IMR-90 (cell line): ENCODE measurements at regions not wholly inside any gene's neighbourhood (a gene's known extent, or its start where the extent isn't known, plus 50 kb on each side); places are given as distances from the start of the nearest gene placed in this dataset.

Experiments
- ATAC-seq: fragments of 200-7000 bp; cut with Tn5 transposase; 2 replicates; pipeline ENCODE4 v1.9.1; 2020; ENCODE audit warnings: low read depth, mild to moderate bottlenecking, moderate library complexity
- BruUV-seq: library from RNA; stranded (reverse); fragments of 400-500 nt; replicated peaks from 2 replicates; lab custom pipeline; 2021; lab: Mats Ljungman, UMichigan
- CTCF ChIA-PET: fragments of 300-600 bp; formaldehyde crosslinking; extraction: SDS; loops from one replicate; lab custom pipeline; 2021; ENCODE audit warnings: antibody characterized with exemption; lab: Yijun Ruan, JAX
- POLR2A ChIA-PET: fragments of 300-600 bp; sonication (Branson Sonifier 250); formaldehyde crosslinking; loops from one replicate; lab custom pipeline; 2022; ENCODE audit warnings: antibody characterized with exemption; ENCODE audit not compliant: unreplicated experiment; lab: Charles Lee
- DNase-seq: peaks from one replicate; pipeline ENCODE4 v3.0.0; 2013
- H2AFZ ChIP-seq: replicated peaks from 2 replicates; pipeline ENCODE3; 2013; ENCODE audit warnings: low read length, mild to moderate bottlenecking; ENCODE audit not compliant: poor library complexity
- H2AK5ac ChIP-seq: 2 replicates; pipeline ENCODE4 v1.6.1; 2013; ENCODE audit warnings: low read depth, low read length, inconsistent platforms
- H2AK9ac ChIP-seq: replicated peaks from 2 replicates; pipeline ENCODE3; 2013; ENCODE audit warnings: mild to moderate bottlenecking, low read depth, low read length, moderate library complexity; ENCODE audit not compliant: poor library complexity
- H2BK120ac ChIP-seq: 2 replicates; pipeline ENCODE4 v1.6.1; 2013; ENCODE audit warnings: low read depth, low read length, inconsistent platforms
- H2BK15ac ChIP-seq: 3 replicates; pipeline ENCODE4 v1.6.1; 2013; ENCODE audit warnings: low read depth, low read length, inconsistent platforms
- H2BK20ac ChIP-seq: 2 replicates; pipeline ENCODE4 v1.6.1; 2013; ENCODE audit warnings: low read depth, mild to moderate bottlenecking, inconsistent platforms, low read length, moderate library complexity
- H2BK5ac ChIP-seq: 2 replicates; pipeline ENCODE4 v1.6.1; 2013; ENCODE audit warnings: mild to moderate bottlenecking, low read depth, low read length, inconsistent platforms; ENCODE audit not compliant: poor library complexity, severe bottlenecking
- H3K14ac ChIP-seq: replicated peaks from 2 replicates; pipeline ENCODE4 v1.6.1; 2013; ENCODE audit warnings: low read depth, low read length, inconsistent platforms
- H3K18ac ChIP-seq: 2 replicates; pipeline ENCODE4 v1.6.1; 2013; ENCODE audit warnings: low read depth, low read length, control low read depth
- H3K23ac ChIP-seq: 2 replicates; pipeline ENCODE4 v1.6.1; 2013; ENCODE audit warnings: low read depth, low read length, inconsistent platforms
- H3K27ac ChIP-seq: 2 replicates; pipeline ENCODE4 v1.5.1; 2013; ENCODE audit warnings: mild to moderate bottlenecking, control low read depth, low read length; ENCODE audit not compliant: insufficient read depth
- H3K27me3 ChIP-seq: 2 replicates; pipeline ENCODE4 v1.6.1; 2013; ENCODE audit warnings: low read length; ENCODE audit not compliant: control insufficient read depth, insufficient read depth
- H3K36me3 ChIP-seq: 2 replicates; pipeline ENCODE4 v1.6.1; 2013; ENCODE audit warnings: low read length, mixed read lengths; ENCODE audit not compliant: control insufficient read depth, insufficient read depth
- H3K4ac ChIP-seq: 2 replicates; pipeline ENCODE4 v1.6.1; 2013; ENCODE audit warnings: low read depth, low read length, inconsistent platforms
- H3K4me1 ChIP-seq: 2 replicates; pipeline ENCODE4 v1.6.1; 2013; ENCODE audit warnings: low read length, mixed read lengths; ENCODE audit not compliant: control insufficient read depth, insufficient read depth
- H3K4me2 ChIP-seq: 2 replicates; pipeline ENCODE4 v1.6.1; 2013; ENCODE audit warnings: low read depth, mild to moderate bottlenecking, control low read depth, low read length, moderate library complexity
- H3K4me3 ChIP-seq: 2 replicates; pipeline ENCODE4 v1.5.1; 2013; ENCODE audit warnings: low read depth, mild to moderate bottlenecking, control low read depth, low read length, moderate library complexity; ENCODE audit not compliant: insufficient read depth
- H3K56ac ChIP-seq: 2 replicates; pipeline ENCODE4 v1.6.1; 2013; ENCODE audit warnings: low read length, inconsistent platforms; ENCODE audit not compliant: insufficient read depth; ENCODE audit errors: extremely low read depth
- H3K79me1 ChIP-seq, 2 experiments: 2 replicates each; pipeline ENCODE4 v1.6.1; 2013; ENCODE audit warnings: low read length in 2 of 2, inconsistent platforms in 1 of 2, low read depth in 1 of 2
- H3K9ac ChIP-seq: 2 replicates; pipeline ENCODE4 v1.6.1; 2013; ENCODE audit warnings: low read depth, low read length, control low read depth
- H3K9me1 ChIP-seq: 2 replicates; pipeline ENCODE4 v1.6.1; 2013; ENCODE audit warnings: low read length, inconsistent platforms; ENCODE audit not compliant: insufficient read depth
- H3K9me3 ChIP-seq: 2 replicates; pipeline ENCODE4 v1.6.1; 2013; ENCODE audit warnings: low read length; ENCODE audit not compliant: control insufficient read depth, insufficient read depth
- H4K20me1 ChIP-seq: 2 replicates; pipeline ENCODE4 v1.6.1; 2013; ENCODE audit warnings: low read length, inconsistent platforms; ENCODE audit not compliant: insufficient read depth
- H4K5ac ChIP-seq: 2 replicates; pipeline ENCODE4 v1.6.1; 2013; ENCODE audit warnings: mild to moderate bottlenecking, low read depth, low read length, control low read depth
- H4K8ac ChIP-seq, 2 experiments: 2 replicates each; pipeline ENCODE4 v1.6.1; 2013; ENCODE audit warnings: low read depth in 2 of 2, low read length in 2 of 2, control low read depth in 1 of 2, inconsistent platforms in 1 of 2
- H4K91ac ChIP-seq: 2 replicates; pipeline ENCODE4 v1.6.1; 2013; ENCODE audit warnings: low read depth, low read length, inconsistent platforms; ENCODE audit not compliant: insufficient read depth
- BHLHE40 ChIP-seq: fragments of 150-350 bp; IDR thresholded peaks from 2 replicates; pipeline ENCODE4 v1.6.1; 2016; ENCODE audit warnings: mild to moderate bottlenecking, low read depth, low read length
- CEBPB ChIP-seq: IDR thresholded peaks from 2 replicates; pipeline ENCODE4 v1.6.1; 2012; ENCODE audit warnings: low read depth, low read length, improper control_type of control experiment
- CHD1 ChIP-seq: IDR thresholded peaks from 2 replicates; pipeline ENCODE4 v1.6.1; 2012; ENCODE audit warnings: low read depth, low read length, improper control_type of control experiment
- CTCF ChIP-seq: conservative IDR thresholded peaks from 2 replicates; pipeline ENCODE4 v1.5.1; 2012; ENCODE audit warnings: mild to moderate bottlenecking, low read depth, low read length, improper control_type of control experiment
- FOS ChIP-seq: fragments of 150-350 bp; IDR thresholded peaks from 2 replicates; pipeline ENCODE4 v1.6.1; 2016; ENCODE audit warnings: low read depth, low read length
- MAFK ChIP-seq: IDR thresholded peaks from 2 replicates; pipeline ENCODE4 v1.6.1; 2012; ENCODE audit warnings: low read depth, low read length, improper control_type of control experiment
- MAZ ChIP-seq: IDR thresholded peaks from 2 replicates; pipeline ENCODE4 v1.6.1; 2012; ENCODE audit warnings: low read depth, mild to moderate bottlenecking, low read length, improper control_type of control experiment, moderate library complexity, borderline replicate concordance
- MXI1 ChIP-seq: IDR thresholded peaks from 2 replicates; pipeline ENCODE4 v1.6.1; 2012; ENCODE audit warnings: low read depth, mild to moderate bottlenecking, low read length, moderate library complexity, borderline replicate concordance
- NFE2L2 ChIP-seq: fragments of 150-350 bp; IDR thresholded peaks from 2 replicates; pipeline ENCODE4 v1.6.1; 2016; ENCODE audit warnings: low read depth, mild to moderate bottlenecking, low read length
- POLR2A ChIP-seq: IDR thresholded peaks from 2 replicates; pipeline ENCODE4 v1.6.1; 2012; ENCODE audit warnings: mild to moderate bottlenecking, low read depth, low read length
- RAD21 ChIP-seq: IDR thresholded peaks from 2 replicates; pipeline ENCODE4 v1.6.1; 2012; ENCODE audit warnings: low read length, improper control_type of control experiment
- RCOR1 ChIP-seq: IDR thresholded peaks from 2 replicates; pipeline ENCODE4 v1.6.1; 2012; ENCODE audit warnings: mild to moderate bottlenecking, low read length, improper control_type of control experiment; ENCODE audit not compliant: insufficient replicate concordance
- RFX5 ChIP-seq: IDR thresholded peaks from 2 replicates; pipeline ENCODE4 v1.8.0; 2012; ENCODE audit warnings: low read depth, mild to moderate bottlenecking, low read length, moderate library complexity
- SMC3 ChIP-seq: fragments of 150-350 bp; IDR thresholded peaks from 2 replicates; pipeline ENCODE4 v1.6.1; 2016; ENCODE audit warnings: low read depth, mild to moderate bottlenecking, antibody characterized with exemption, low read length, moderate library complexity
- WGBS, 2 experiments: methylation state at CpG; one replicate each; pipeline versions ENCODE4 v1.1.5 to v1.1.7; 2013; ENCODE audit warnings: missing lambda C conversion rate in 2 of 2; ENCODE audit not compliant: insufficient read length in 1 of 2; ENCODE audit errors: extremely low coverage in 2 of 2; 5-methylcytosine and 5-hydroxymethylcytosine counted together
- dilution Hi-C: fragments of 300-500 bp; cut with HindIII; formaldehyde crosslinking; loops from one replicate; pipeline ENCODE4 v1.14.3; 2018; ENCODE audit warnings: low sequenced_read_pairs; ENCODE audit not compliant: unreplicated experiment
- in situ Hi-C: fragments of 300-500 bp; cut with MboI; formaldehyde crosslinking; loops from 3 replicates; pipeline ENCODE4 v1.14.3; 2019; ENCODE audit warnings: low sequenced_read_pairs, inconsistent platforms, mixed read lengths
- intact Hi-C: fragments of 100-400 bp; cut with micrococcal nuclease; formaldehyde crosslinking; loops from 2 replicates; pipeline ENCODE4 v1.10.0; 2022
- TF ChIP-seq, protein P1 (sequence below): fragments of 150-350 bp; IDR thresholded peaks from 2 replicates; pipeline ENCODE4 v1.6.1; 2017; ENCODE audit warnings: mild to moderate bottlenecking, antibody characterized with exemption, low read length, low read depth
- TF ChIP-seq, protein P2 (sequence below): fragments of 150-350 bp; IDR thresholded peaks from 2 replicates; pipeline ENCODE4 v1.6.1; 2016; ENCODE audit warnings: low read depth, mild to moderate bottlenecking, low read length, moderate library complexity, borderline replicate concordance

DNA sequence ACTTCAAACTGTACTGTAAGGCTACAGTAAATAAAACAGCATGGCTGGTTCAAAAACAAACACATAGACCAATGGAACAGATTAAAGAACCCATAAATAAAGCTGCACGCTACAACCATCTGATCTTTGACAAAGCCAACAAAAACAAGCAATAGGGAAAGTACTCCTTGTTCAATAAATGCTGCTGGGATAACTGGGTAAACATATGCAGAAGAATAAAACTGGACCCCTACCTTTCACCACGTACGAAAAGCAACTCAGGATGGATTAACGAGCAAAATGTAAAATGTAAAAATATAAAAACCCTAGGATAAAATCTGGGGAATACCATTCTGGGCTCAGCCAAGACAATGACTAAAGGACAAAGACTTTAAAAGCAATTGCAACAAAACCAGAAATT, 201.8 kb upstream of the PGR start:
- Histone ChIP-seq H3K56ac (no peak overlapping the region), H2BK20ac (no peak overlapping the region), H2AFZ (no peak overlapping the region), H3K18ac (no peak overlapping the region), H3K4me2 (no peak overlapping the region), H4K8ac (no peak overlapping the region), H3K23ac (no peak overlapping the region), H4K20me1 (no peaks in the 10 kb centered on the region), H2AK9ac (no peak overlapping the region), H3K4me3 (no peak overlapping the region), H2BK5ac (no peak overlapping the region), H3K79me1 (no peaks in the 10 kb centered on the region), H2BK120ac (no peak overlapping the region), H2AK5ac (no peak overlapping the region), H3K14ac (no peak overlapping the region), H3K9me1 (no peaks in the 10 kb centered on the region), H3K27ac (no peak overlapping the region), H2BK15ac (no peak overlapping the region), H4K91ac (no peak overlapping the region), H3K27me3 (no peaks in the 10 kb centered on the region; the same call in 1 of the 2 replicates), H3K4ac (no peak overlapping the region), H4K5ac (no peak overlapping the region), H3K9ac (no peak overlapping the region), H3K36me3 (no peaks in the 10 kb centered on the region), H3K4me1 (no peaks in the 10 kb centered on the region), H3K9me3 (no peaks in the 10 kb centered on the region)
- in situ Hi-C loops: no loop called here
- TF ChIP-seq FOS (no peak), CHD1 (no peak), RFX5 (no peak), SMC3 (no peak), MAFK (no peak), MXI1 (no peak), POLR2A (no peak), CTCF (no peak), NFE2L2 (no peak), RCOR1 (no peak), CEBPB (no peak), BHLHE40 (no peak), MAZ (no peak), RAD21 (no peak)
- TF ChIP-seq, protein P1, sequence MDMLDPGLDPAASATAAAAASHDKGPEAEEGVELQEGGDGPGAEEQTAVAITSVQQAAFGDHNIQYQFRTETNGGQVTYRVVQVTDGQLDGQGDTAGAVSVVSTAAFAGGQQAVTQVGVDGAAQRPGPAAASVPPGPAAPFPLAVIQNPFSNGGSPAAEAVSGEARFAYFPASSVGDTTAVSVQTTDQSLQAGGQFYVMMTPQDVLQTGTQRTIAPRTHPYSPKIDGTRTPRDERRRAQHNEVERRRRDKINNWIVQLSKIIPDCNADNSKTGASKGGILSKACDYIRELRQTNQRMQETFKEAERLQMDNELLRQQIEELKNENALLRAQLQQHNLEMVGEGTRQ: no peak
- TF ChIP-seq, protein P2, sequence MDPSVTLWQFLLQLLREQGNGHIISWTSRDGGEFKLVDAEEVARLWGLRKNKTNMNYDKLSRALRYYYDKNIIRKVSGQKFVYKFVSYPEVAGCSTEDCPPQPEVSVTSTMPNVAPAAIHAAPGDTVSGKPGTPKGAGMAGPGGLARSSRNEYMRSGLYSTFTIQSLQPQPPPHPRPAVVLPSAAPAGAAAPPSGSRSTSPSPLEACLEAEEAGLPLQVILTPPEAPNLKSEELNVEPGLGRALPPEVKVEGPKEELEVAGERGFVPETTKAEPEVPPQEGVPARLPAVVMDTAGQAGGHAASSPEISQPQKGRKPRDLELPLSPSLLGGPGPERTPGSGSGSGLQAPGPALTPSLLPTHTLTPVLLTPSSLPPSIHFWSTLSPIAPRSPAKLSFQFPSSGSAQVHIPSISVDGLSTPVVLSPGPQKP: no peak
- BruUV-seq: no TSS peak
- DNase-seq (no peak), ATAC-seq (no peak)
- dilution Hi-C loops: no loop called here
- no CpG with 5 or more reads among the region's 4 CpGs for WGBS, 2 experiments
- intact Hi-C loops: no loop called here
- CTCF ChIA-PET: no interaction called here
- POLR2A ChIA-PET: no interaction called here
